ENCODE measurements at regions not wholly inside any gene's neighbourhood (a gene's known extent, or its start where the extent isn't known, plus 50 kb on each side); places are given as distances from the start of the nearest gene placed in this dataset.
"Not testable (repeated sequence)": the region's sequence is repeated elsewhere in the genome, so short reads cannot be mapped to it uniquely, and the experiment has no call there.

- peak; percentile 20 for DNase-seq (ENCODE audit: low spot score)
These were observed 192.5 kb upstream of the STK26 start for GRCh38 chrX:131830400-131831184.

DNA sequence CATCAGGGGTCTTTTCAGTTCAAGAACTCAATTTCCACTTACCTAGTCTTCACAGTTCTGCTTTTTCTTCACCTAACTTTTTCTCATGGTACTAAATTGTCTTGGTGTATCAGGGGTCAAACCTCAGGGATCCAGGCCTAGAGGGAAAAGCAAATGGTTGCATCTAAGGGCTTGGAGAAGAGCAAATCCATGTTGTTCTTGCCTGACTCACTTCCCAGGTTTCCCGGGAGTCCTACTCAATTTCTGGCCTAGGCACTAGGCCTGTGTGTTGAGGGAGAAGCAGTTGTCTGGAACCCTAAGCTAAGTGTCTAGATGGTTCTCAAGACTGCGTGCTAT, 191.9 kb upstream of the STK26 start:
- DNase-seq (ENCODE audit: low spot score) = no peak

GRCh38 chrX:131836161-131836560, 186.9 kb upstream of the STK26 start:
- no peak for DNase-seq (ENCODE audit: low spot score)

DNA sequence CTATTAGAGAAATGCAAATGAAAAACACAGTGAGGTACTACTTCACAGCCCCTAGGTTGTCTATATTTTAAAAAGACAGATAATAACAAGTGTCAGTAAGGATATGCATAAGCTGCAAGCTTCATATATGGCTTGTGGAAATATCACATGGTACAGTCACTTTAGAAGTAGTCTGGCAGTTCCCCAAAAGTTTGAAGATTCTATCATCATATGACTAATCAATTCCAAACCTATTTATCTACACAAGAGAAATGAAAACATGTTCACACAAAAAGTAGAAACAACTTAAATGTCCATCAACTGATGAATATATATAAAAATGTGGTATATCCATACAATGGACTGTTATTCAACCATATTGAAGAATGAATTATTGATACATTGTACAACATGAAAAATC, 185.8 kb upstream of the STK26 start:
- DNase-seq (ENCODE audit: low spot score) = no peak

DNA sequence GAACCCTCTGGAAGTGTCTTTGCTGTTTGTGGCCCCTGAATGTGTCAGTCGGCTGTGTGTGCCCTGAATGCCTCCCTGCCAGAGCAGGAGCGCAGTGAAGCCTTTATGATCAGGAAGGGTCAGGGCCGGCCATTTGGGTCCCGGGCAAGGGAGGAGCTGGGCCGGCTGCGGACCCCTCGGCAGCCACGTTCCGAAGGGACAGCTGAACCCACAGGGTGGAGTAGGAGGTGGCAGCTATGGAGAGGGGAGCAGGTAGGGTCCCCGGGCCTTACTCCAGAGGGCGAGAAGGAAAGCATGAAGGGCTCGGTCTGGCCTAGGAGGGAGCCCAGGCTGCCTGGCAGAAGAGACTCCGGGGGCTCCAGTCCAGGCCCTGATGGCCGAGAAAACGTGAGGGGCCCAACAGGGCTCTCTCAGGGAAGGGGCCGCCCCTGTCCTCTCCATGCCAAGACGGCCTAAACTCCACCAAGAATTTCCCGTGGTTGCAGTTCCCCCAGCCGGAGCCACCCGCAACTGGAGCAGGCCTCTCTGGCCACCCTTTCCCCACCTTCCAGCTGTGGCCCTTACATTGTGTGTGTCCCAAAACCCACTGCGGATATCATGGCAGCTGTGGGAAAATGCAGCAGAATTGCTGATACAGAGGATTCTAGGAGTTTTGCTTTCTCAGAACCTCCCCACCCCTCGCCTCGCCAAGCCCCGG, 182.2 kb upstream of the STK26 start:
- no peak for DNase-seq (ENCODE audit: low spot score)

DNA sequence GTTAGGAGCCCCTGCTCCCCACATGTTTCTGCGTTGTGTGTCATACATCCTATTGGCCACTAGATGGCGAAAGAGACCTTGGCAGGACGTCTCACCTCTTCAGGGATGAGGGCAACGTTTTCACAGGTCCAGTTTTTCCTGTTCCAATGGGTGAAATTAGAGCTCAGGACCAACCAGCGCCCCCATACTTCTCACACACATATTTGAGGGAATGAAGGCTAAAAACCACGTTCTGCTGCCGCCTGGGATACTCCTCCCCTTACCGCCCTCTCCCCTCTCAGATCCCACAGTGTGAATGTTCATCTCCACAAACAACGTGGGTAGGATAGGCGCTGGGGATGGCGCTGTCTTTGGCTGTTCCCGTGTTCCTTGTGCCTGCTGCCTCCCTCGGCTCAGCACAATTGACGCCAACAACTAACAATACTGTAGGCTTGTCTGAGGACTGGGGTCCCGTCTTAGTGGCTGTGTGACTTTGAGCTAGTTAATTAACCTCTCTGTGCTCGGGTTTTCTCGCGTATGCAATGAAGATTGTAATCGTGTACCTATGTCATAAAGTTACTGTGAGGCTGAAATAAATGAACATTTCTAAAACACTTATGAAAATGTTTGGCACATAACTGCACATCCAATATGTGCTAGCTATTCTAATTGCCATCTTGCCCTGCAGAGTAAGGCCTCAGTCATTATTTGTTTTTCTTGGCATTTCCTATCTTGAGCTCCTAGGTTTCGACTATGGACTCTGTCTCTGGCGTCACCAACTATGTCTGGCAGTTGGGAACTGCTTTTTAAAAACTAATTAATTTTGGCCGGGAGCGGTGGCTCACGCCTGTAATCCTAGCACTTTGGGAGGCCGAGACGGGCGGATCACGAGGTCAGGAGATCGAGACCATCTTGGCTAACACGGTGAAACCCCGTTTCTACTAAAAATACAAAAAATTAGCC, 181.3 kb upstream of the STK26 start:
- DNase-seq (ENCODE audit: low spot score) = peak; percentile 36

DNA sequence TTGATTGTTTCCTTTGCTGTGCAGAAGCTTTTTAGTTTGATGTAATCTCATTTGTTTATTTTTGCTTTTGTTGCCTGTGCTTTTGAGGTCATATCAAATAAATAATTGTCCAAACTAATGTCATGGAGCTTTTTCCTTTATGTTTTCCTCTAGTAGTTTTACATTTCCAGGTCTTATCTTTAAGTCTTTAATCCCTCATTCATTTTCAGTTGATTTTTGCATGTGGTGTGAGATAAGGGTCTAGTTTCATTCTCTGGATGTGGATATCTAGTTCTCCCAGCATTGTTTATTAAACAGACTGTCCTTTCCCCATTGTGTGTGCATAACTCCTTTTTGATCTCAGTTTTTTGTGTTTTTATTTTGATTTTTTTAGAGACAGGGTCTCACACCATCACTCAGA, 179.1 kb upstream of the STK26 start:
- no peak for DNase-seq (ENCODE audit: low spot score)

DNA sequence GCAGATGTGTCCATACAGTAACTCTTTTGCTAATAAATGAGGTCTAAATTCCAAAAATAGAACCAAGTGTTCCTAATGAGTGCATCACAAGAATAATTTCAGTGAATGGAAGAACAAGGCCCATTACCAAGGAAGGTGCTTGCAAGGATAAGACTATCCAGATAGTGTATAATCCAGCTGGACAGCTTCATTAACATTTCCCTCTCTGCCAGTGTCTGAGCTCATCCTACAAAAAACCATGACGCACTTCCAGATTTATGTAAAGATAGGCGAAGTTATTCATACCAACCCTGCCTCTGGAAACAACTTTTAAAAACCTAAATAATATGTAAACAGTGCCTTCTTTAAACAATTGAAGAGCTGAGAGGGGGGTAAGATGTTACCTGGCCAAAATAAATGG, 177.9 kb upstream of the STK26 start:
- DNase-seq (ENCODE audit: low spot score) = no peak

DNA sequence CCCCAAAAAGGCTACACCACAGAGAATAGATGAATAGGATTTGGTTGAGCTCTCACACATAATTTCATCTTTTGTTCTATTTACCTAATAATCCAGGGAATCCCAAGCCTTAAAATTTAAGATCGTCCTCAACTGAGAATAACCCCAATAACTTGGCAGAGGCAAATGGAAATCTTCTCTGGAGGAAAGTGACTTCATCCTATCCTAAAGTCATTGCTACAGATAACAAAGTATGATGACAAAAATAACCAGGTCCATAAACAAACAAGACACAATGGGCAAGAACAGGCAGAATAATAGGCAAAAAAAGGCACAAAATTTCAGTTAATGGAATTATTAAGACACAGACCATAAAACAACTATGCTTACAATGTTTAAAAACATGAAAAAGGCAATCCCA, 177.3 kb upstream of the STK26 start:
- DNase-seq (ENCODE audit: low spot score) = no peak

- not testable (repeated sequence) for DNase-seq (ENCODE audit: low spot score)
These were observed 172.1 kb upstream of the STK26 start for GRCh38 chrX:131850964-131851363.

DNA sequence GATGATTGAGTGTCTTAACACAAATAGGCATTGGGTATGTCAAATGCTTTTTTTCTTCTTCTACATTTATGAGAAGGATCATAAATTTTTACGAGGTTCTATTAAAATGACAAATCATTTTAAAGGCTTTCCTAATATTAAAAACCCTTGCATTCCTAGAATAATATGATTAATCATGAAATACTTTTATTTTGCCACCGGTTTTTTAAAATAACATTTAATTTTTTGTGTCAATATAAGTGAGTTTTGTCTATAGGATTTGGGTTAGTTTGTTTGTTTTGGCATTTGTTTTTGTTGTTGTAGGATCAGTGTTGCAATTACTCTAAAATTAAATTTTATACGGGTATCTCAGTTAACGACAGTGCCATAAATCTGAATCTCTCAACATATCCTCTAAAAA, 169.7 kb upstream of the STK26 start:
- no peak for DNase-seq (ENCODE audit: low spot score)

DNA sequence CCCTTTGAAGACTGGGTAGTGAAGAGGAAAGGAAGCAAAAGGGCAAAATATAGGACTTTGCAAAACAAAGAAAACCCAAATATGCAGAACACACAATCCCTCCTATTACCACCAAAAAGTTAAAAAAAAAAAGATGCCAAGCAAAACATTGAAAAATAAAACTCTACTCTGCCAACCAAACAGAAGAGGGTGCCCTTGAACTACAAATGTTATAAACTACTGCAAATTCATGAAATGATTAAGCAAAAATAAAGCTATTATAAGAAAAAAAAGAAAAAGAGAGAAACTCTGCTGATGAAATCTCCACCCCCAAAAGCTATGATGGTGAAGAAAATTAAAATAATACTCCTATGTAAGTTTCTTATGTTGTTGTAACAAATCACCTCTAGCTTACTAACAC, 168.5 kb upstream of the STK26 start:
- DNase-seq (ENCODE audit: low spot score) = no peak

- no peak for DNase-seq (ENCODE audit: low spot score)
These were observed 161.9 kb upstream of the STK26 start for GRCh38 chrX:131861088-131861787.

DNA sequence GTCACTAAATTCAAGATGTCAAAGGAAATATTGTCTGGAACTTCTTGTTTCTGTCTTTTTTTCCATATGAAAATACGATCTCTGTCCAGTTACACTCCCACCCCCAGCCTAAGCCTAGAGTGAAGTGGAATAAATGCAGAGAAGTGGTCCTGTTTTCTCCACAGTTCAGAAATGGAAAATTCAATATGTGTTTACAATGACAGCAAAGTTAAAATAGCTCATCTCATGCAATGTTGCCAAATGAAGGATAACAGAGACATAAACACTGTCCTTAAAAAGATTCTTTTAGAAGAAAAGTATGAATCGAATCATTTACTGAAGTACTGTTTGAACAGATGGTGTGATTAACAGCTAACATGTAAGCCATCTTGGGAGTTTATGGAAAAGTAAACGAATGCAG, 160.8 kb upstream of the STK26 start:
- DNase-seq (ENCODE audit: low spot score) = no peak

DNA sequence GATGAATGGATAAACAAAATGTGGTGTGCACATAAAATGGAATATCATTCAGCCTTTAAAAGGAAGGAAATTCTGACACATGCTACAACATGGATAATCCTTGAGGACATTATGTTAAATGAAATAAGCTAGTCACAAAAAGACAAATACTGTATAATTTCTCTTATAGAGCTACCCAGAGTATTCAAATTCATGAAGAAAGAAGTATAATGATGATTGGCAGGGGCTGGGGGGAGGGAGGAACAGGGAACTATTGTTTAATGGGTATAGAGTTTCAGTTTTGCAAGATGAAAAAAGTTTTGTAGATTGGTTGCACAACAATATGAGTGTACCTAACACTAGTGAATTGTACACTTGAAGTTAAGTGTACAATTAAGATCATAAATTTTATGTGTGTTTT, 153.9 kb upstream of the STK26 start:
- no peak for DNase-seq (ENCODE audit: low spot score)

GRCh38 chrX:131874300-131874699, 148.8 kb upstream of the STK26 start:
- no peak for DNase-seq (ENCODE audit: low spot score)

- DNase-seq (ENCODE audit: low spot score) = not testable (repeated sequence)
These were observed 147.3 kb upstream of the STK26 start for GRCh38 chrX:131875827-131876226.

DNA sequence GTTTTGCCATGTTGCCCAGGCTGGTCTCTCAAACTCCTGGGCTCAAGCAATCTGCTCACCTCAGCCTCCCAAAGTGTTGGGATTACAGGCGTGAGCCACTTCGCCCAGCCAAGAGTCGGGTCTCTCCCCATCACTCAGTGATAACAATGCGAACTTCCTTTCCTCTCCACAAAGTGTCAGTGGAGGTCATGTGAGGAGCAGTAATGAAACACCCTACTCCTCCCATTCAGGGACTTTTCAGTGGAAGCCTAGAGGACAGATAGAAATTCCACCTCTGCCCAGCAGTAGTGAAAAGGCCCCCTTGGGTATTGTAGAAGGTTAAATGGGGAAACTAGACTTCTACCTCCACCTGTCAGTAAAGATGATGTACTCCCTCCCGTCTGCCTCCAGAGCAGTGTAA, 141.9 kb upstream of the STK26 start:
- DNase-seq (ENCODE audit: low spot score) = no peak

GRCh38 chrX:131885042-131885441, 138.1 kb upstream of the STK26 start:
- DNase-seq (ENCODE audit: low spot score) = not testable (repeated sequence)

DNA sequence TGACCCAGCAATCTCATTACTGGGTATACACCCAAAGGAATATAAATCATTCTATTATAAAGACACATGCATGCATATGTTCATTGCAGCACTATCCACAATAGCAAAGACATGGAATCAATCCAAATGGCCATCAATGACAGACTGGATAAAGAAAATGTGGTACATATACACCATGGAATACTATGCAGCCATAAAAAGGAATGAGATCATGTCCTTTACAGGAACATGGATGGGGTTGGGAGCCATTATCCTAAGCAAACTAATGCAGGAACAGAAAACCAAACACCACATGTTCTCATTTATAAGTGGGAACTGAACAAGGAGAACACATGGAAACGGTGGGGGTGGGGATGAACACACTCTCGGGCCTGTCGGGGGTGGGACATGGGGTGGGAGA, 129.2 kb upstream of the STK26 start:
- not testable (repeated sequence) for DNase-seq (ENCODE audit: low spot score)

- no peak for DNase-seq (ENCODE audit: low spot score)
These were observed 128.1 kb upstream of the STK26 start for GRCh38 chrX:131894995-131895394.

- DNase-seq (ENCODE audit: low spot score) = no peak
These were observed 127.3 kb upstream of the STK26 start for GRCh38 chrX:131895807-131896206.

Data from hepatic stellate cell (primary cell).